GM04503 (cell line): ENCODE measurements at regions not wholly inside any gene's neighbourhood (a gene's known extent, or its start where the extent isn't known, plus 50 kb on each side); places are given as distances from the start of the nearest gene placed in this dataset.
"Not testable (repeated sequence)": the region's sequence is repeated elsewhere in the genome, so short reads cannot be mapped to it uniquely, and the experiment has no call there.

Source experiments
- DNase-seq: peaks from one replicate; pipeline ENCODE4 v3.0.0-alpha.2; 2012; ENCODE audit warnings: low read depth

GRCh38 chr10:57336341-57336740 is 931.4 kb downstream of the IPMK start:
- DNase-seq = no peak

GRCh38 chr10:57334523-57334922 is 933.2 kb downstream of the IPMK start:
- no peak for DNase-seq

- no peak for DNase-seq
Observed at GRCh38 chr10:57333880-57334279, 933.8 kb downstream of the IPMK start.

GRCh38 chr10:57321400-57321854 is 946.3 kb downstream of the IPMK start:
- not testable (repeated sequence) for DNase-seq

GRCh38 chr10:57320416-57320815 is 947.3 kb downstream of the IPMK start:
- DNase-seq = no peak

- DNase-seq = no peak
Observed at GRCh38 chr10:57314046-57314445, 953.0 kb upstream of the ZWINT start.

- no peak for DNase-seq
Observed at GRCh38 chr10:57303566-57303965, 942.5 kb upstream of the ZWINT start.

GRCh38 chr10:57300718-57301117 is 939.7 kb upstream of the ZWINT start:
- no peak for DNase-seq

- DNase-seq = no peak
Observed at GRCh38 chr10:57294698-57295097, 933.6 kb upstream of the ZWINT start.

- DNase-seq = no peak
Observed at GRCh38 chr10:57288754-57289153, 927.7 kb upstream of the ZWINT start.

GRCh38 chr10:57262892-57263291 is 901.8 kb upstream of the ZWINT start:
- DNase-seq = no peak

- no peak for DNase-seq
Observed at GRCh38 chr10:57260175-57260574, 899.1 kb upstream of the ZWINT start.

GRCh38 chr10:57249615-57250281 is 888.7 kb upstream of the ZWINT start:
- DNase-seq = no peak

GRCh38 chr10:57247271-57247670 is 886.2 kb upstream of the ZWINT start:
- no peak for DNase-seq

GRCh38 chr10:57225920-57226319 is 864.9 kb upstream of the ZWINT start:
- no peak for DNase-seq

GRCh38 chr10:57224811-57225210 is 863.8 kb upstream of the ZWINT start:
- no peak for DNase-seq

- DNase-seq = no peak
Observed at GRCh38 chr10:57222603-57223002, 861.5 kb upstream of the ZWINT start.

GRCh38 chr10:57222129-57222528 is 861.1 kb upstream of the ZWINT start:
- DNase-seq = no peak

- no peak for DNase-seq
Observed at GRCh38 chr10:57221674-57222073, 860.6 kb upstream of the ZWINT start.

- no peak for DNase-seq
Observed at GRCh38 chr10:57218382-57218781, 857.3 kb upstream of the ZWINT start.

GRCh38 chr10:57202356-57202755 is 841.3 kb upstream of the ZWINT start:
- DNase-seq = no peak

GRCh38 chr10:57188846-57189245 is 827.8 kb upstream of the ZWINT start:
- no peak for DNase-seq

GRCh38 chr10:57186201-57186600 is 825.1 kb upstream of the ZWINT start:
- DNase-seq = no peak

- no peak for DNase-seq
Observed at GRCh38 chr10:57169597-57169996, 808.5 kb upstream of the ZWINT start.
